ENCODE measurements at regions not wholly inside any gene's neighbourhood (a gene's known extent, or its start where the extent isn't known, plus 50 kb on each side); places are given as distances from the start of the nearest gene placed in this dataset.

DNA sequence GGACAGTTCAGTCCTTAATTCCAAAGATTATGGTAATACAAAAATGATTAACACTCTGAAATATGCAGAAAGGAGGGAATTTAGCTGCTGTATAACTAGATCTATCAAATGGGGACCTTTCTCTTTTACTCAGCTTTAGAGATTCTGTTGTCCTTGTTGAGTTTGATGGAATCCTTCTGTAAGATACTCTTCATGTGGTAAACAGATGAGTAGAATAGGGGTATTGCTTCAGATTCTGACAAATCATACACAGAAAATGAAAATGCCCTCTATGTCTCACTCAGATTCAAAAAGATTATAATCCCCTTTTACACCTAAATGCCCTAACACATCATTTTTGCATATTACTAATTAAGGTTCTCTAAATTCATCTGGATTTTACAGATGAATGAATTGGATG lies 50.7 kb downstream of the ARHGAP35 start:
- Histone ChIP-seq H3K4me1 (ENCODE audit: control insufficient read depth, insufficient read depth, low read length) (no peaks in the 10 kb centered on the region), H3K4me3 (ENCODE audit: low read depth, low read length) (no peak overlapping the region), H3K27me3 (ENCODE audit: control insufficient read depth, insufficient read depth, low read length) (no peaks in the 10 kb centered on the region), H3K36me3 (ENCODE audit: control insufficient read depth, insufficient read depth, low read length) (no peaks in the 10 kb centered on the region), H3K9ac (ENCODE audit: low read depth, low read length) (no peak overlapping the region), H3K9me3 (ENCODE audit: control insufficient read depth, insufficient read depth, low read length) (no peaks in the 10 kb centered on the region)

- H3K9me3 ChIP-seq (ENCODE audit: control insufficient read depth, insufficient read depth, low read length): no peaks in the 10 kb centered on the region
- H3K4me3 ChIP-seq (ENCODE audit: low read depth, low read length): no peak overlapping the region
- no peaks in the 10 kb centered on the region for H3K4me1 ChIP-seq (ENCODE audit: control insufficient read depth, insufficient read depth, low read length)
- H3K27me3 ChIP-seq (ENCODE audit: control insufficient read depth, insufficient read depth, low read length): no peaks in the 10 kb centered on the region
- no peaks in the 10 kb centered on the region for H3K36me3 ChIP-seq (ENCODE audit: control insufficient read depth, insufficient read depth, low read length)
- H3K9ac ChIP-seq (ENCODE audit: low read depth, low read length): no peak overlapping the region
These were observed 52.5 kb downstream of the ARHGAP35 start for GRCh38 chr19:46913198-46913851.

GRCh38 chr19:46913852-46914430 lies 53.1 kb downstream of the ARHGAP35 start:
- H3K27me3 ChIP-seq (ENCODE audit: control insufficient read depth, insufficient read depth, low read length): no peaks in the 10 kb centered on the region
- H3K36me3 ChIP-seq (ENCODE audit: control insufficient read depth, insufficient read depth, low read length): no peaks in the 10 kb centered on the region
- no peaks in the 10 kb centered on the region for H3K9me3 ChIP-seq (ENCODE audit: control insufficient read depth, insufficient read depth, low read length)
- H3K4me1 ChIP-seq (ENCODE audit: control insufficient read depth, insufficient read depth, low read length): no peaks in the 10 kb centered on the region
- no peak overlapping the region for H3K9ac ChIP-seq (ENCODE audit: low read depth, low read length)
- H3K4me3 ChIP-seq (ENCODE audit: low read depth, low read length): no peak overlapping the region

DNA sequence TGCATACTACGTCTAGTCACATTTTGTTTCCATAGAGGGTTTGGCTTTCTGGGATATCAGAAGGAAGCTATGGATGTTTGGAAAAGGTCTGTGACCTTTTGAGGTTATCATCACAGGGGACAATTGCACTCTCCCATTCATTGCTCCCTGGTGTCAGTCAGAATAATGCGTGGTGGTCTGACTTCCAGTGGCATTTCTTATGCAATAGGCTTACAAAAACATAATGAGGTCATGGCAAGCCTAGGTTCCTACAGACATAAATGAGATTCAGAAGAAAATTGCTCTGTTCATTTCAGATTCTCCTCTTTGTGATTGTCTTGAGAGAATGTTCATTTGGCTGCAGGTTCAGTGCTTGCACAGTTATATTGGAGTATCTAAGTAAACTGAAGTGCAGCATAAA lies 54.6 kb downstream of the ARHGAP35 start:
- no peaks in the 10 kb centered on the region for H3K36me3 ChIP-seq (ENCODE audit: control insufficient read depth, insufficient read depth, low read length)
- H3K4me1 ChIP-seq (ENCODE audit: control insufficient read depth, insufficient read depth, low read length): no peaks in the 10 kb centered on the region
- no peak overlapping the region for H3K4me3 ChIP-seq (ENCODE audit: low read depth, low read length)
- H3K27me3 ChIP-seq (ENCODE audit: control insufficient read depth, insufficient read depth, low read length): no peaks in the 10 kb centered on the region
- H3K9me3 ChIP-seq (ENCODE audit: control insufficient read depth, insufficient read depth, low read length): no peaks in the 10 kb centered on the region
- H3K9ac ChIP-seq (ENCODE audit: low read depth, low read length): no peak overlapping the region

- no peaks in the 10 kb centered on the region for H3K36me3 ChIP-seq (ENCODE audit: control insufficient read depth, insufficient read depth, low read length)
- no peak overlapping the region for H3K9ac ChIP-seq (ENCODE audit: low read depth, low read length)
- no peaks in the 10 kb centered on the region for H3K9me3 ChIP-seq (ENCODE audit: control insufficient read depth, insufficient read depth, low read length)
- H3K4me3 ChIP-seq (ENCODE audit: low read depth, low read length): no peak overlapping the region
- H3K4me1 ChIP-seq (ENCODE audit: control insufficient read depth, insufficient read depth, low read length): no peaks in the 10 kb centered on the region
- H3K27me3 ChIP-seq (ENCODE audit: control insufficient read depth, insufficient read depth, low read length): no peaks in the 10 kb centered on the region
These were observed 56.2 kb downstream of the ARHGAP35 start for GRCh38 chr19:46917002-46917401.

DNA sequence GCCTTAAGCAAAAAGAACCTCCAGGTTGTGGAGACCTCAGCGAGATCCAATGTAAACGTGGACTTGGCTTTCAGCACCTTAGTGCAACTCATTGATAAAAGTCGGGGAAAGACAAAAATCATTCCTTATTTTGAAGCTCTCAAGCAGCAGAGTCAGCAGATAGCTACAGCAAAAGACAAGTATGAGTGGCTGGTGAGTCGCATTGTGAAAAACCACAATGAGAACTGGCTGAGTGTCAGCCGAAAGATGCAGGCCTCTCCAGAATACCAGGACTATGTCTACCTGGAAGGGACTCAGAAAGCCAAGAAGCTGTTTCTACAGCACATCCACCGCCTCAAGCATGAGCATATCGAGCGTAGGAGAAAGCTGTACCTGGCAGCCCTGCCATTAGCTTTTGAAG lies 58.5 kb downstream of the ARHGAP35 start:
- H3K4me3 ChIP-seq (ENCODE audit: low read depth, low read length): no peak overlapping the region
- H3K4me1 ChIP-seq (ENCODE audit: control insufficient read depth, insufficient read depth, low read length): peaks cover 1% of the 10 kb centered on the region
- no peaks in the 10 kb centered on the region for H3K27me3 ChIP-seq (ENCODE audit: control insufficient read depth, insufficient read depth, low read length)
- H3K9ac ChIP-seq (ENCODE audit: low read depth, low read length): no peak overlapping the region
- H3K36me3 ChIP-seq (ENCODE audit: control insufficient read depth, insufficient read depth, low read length): no peaks in the 10 kb centered on the region
- no peaks in the 10 kb centered on the region for H3K9me3 ChIP-seq (ENCODE audit: control insufficient read depth, insufficient read depth, low read length)

DNA sequence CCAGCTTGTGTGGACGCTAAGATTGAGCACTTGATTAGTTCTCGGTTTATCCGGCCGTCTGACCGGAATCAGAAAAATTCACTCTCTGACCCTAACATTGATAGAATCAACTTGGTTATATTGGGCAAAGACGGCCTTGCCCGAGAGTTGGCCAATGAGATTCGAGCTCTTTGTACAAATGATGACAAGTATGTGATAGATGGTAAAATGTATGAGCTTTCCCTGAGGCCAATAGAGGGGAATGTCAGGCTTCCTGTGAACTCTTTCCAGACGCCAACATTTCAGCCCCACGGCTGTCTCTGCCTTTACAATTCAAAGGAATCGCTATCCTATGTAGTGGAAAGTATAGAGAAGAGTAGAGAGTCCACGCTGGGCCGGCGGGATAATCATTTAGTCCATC lies 59.6 kb downstream of the ARHGAP35 start:
- H3K4me3 ChIP-seq (ENCODE audit: low read depth, low read length): no peak overlapping the region
- H3K27me3 ChIP-seq (ENCODE audit: control insufficient read depth, insufficient read depth, low read length): no peaks in the 10 kb centered on the region
- H3K4me1 ChIP-seq (ENCODE audit: control insufficient read depth, insufficient read depth, low read length): peaks cover 2% of the 10 kb centered on the region
- H3K36me3 ChIP-seq (ENCODE audit: control insufficient read depth, insufficient read depth, low read length): no peaks in the 10 kb centered on the region
- H3K9me3 ChIP-seq (ENCODE audit: control insufficient read depth, insufficient read depth, low read length): no peaks in the 10 kb centered on the region
- H3K9ac ChIP-seq (ENCODE audit: low read depth, low read length): no peak overlapping the region

DNA sequence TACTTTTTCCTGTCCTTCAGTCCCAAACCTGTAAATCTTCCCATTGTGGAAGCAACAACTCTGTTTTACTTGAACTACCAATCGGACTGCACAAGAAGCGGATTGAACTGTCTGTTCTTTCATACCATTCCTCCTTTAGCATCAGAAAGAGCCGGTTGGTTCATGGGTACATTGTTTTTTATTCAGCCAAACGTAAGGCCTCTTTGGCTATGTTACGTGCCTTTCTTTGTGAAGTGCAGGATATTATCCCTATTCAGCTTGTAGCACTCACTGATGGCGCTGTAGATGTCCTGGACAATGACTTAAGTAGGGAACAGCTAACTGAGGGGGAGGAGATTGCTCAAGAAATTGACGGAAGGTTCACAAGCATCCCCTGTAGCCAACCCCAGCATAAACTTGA lies 60.3 kb downstream of the ARHGAP35 start:
- no peak overlapping the region for H3K9ac ChIP-seq (ENCODE audit: low read depth, low read length)
- peaks cover 4% of the 10 kb centered on the region for H3K4me1 ChIP-seq (ENCODE audit: control insufficient read depth, insufficient read depth, low read length)
- no peaks in the 10 kb centered on the region for H3K27me3 ChIP-seq (ENCODE audit: control insufficient read depth, insufficient read depth, low read length)
- H3K4me3 ChIP-seq (ENCODE audit: low read depth, low read length): no peak overlapping the region
- H3K9me3 ChIP-seq (ENCODE audit: control insufficient read depth, insufficient read depth, low read length): no peaks in the 10 kb centered on the region
- no peaks in the 10 kb centered on the region for H3K36me3 ChIP-seq (ENCODE audit: control insufficient read depth, insufficient read depth, low read length)

- H3K4me3 ChIP-seq (ENCODE audit: low read depth, low read length): no peak overlapping the region
- H3K36me3 ChIP-seq (ENCODE audit: control insufficient read depth, insufficient read depth, low read length): no peaks in the 10 kb centered on the region
- peaks cover 12% of the 10 kb centered on the region for H3K4me1 ChIP-seq (ENCODE audit: control insufficient read depth, insufficient read depth, low read length)
- no peak overlapping the region for H3K9ac ChIP-seq (ENCODE audit: low read depth, low read length)
- no peaks in the 10 kb centered on the region for H3K27me3 ChIP-seq (ENCODE audit: control insufficient read depth, insufficient read depth, low read length)
- H3K9me3 ChIP-seq (ENCODE audit: control insufficient read depth, insufficient read depth, low read length): no peaks in the 10 kb centered on the region
These were observed 61.7 kb downstream of the ARHGAP35 start for GRCh38 chr19:46922465-46922864.

DNA sequence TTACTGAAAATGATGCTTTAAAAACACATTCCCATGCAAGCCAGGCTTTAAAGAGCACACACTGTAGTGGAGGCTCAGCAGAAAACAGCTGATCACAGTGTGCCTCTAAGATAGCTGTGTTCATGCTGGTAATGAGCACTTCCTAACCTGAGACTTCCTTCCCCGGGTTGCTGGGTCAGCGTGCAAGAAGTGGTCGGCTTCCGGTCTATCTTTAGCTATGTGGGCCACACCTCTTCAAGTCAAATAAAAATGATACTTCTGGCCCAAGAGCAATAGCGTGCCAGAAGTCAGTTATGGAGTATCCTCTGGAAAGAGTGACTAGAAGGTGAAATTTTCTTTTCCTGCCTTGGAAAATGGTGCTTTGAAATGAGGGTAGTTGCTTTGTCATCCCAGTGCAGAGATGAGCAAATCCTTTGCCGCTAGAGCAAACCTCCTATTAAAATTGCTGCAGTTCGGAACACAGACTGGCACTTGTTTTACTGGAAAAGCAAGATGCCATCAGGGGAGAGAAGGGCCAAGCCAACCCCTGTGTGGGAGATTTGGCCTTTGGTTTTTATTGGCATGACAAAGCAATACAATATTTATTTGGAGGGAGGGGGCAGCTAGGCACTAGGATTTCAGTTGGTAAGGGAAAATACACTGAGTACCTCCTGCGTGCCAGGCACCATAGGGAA lies 64.2 kb downstream of the ARHGAP35 start:
- Histone ChIP-seq H3K36me3 (ENCODE audit: control insufficient read depth, insufficient read depth, low read length) (no peaks in the 10 kb centered on the region), H3K27me3 (ENCODE audit: control insufficient read depth, insufficient read depth, low read length) (no peaks in the 10 kb centered on the region), H3K9me3 (ENCODE audit: control insufficient read depth, insufficient read depth, low read length) (no peaks in the 10 kb centered on the region), H3K4me1 (ENCODE audit: control insufficient read depth, insufficient read depth, low read length) (peaks cover 12% of the 10 kb centered on the region), H3K4me3 (ENCODE audit: low read depth, low read length) (no peak overlapping the region), H3K9ac (ENCODE audit: low read depth, low read length) (peak overlapping the region; percentile 16)

- peaks cover 12% of the 10 kb centered on the region for H3K4me1 ChIP-seq (ENCODE audit: control insufficient read depth, insufficient read depth, low read length)
- no peaks in the 10 kb centered on the region for H3K9me3 ChIP-seq (ENCODE audit: control insufficient read depth, insufficient read depth, low read length)
- H3K9ac ChIP-seq (ENCODE audit: low read depth, low read length): peak overlapping the region; percentile 16
- no peaks in the 10 kb centered on the region for H3K27me3 ChIP-seq (ENCODE audit: control insufficient read depth, insufficient read depth, low read length)
- no peak overlapping the region for H3K4me3 ChIP-seq (ENCODE audit: low read depth, low read length)
- no peaks in the 10 kb centered on the region for H3K36me3 ChIP-seq (ENCODE audit: control insufficient read depth, insufficient read depth, low read length)
These were observed 64.8 kb downstream of the ARHGAP35 start for GRCh38 chr19:46925548-46925950.
